OCI-LY3 (cell line): ENCODE measurements at regions not wholly inside any gene's neighbourhood (a gene's known extent, or its start where the extent isn't known, plus 50 kb on each side); places are given as distances from the start of the nearest gene placed in this dataset.
"Not testable (repeated sequence)": the region's sequence is repeated elsewhere in the genome, so short reads cannot be mapped to it uniquely, and the experiment has no call there.

ENCODE experiments used
- H2AFZ ChIP-seq: fragments of 200-600, 300-600 bp; shearing (Covaris generic); 2 replicates; pipeline ENCODE4 v1.6.0; 2014; ENCODE audit warnings: antibody characterized with exemption, low read depth, low read length
- H3K27ac ChIP-seq: fragments of 200-600, 300-600 bp; sonication (generic); 2 replicates; pipeline ENCODE4 v1.5.1; 2014; ENCODE audit warnings: mild to moderate bottlenecking, low read length, moderate library complexity, mixed read lengths
- H3K27me3 ChIP-seq: fragments of 200-600, 300-600 bp; sonication (generic); 2 replicates; pipeline ENCODE4 v1.6.1; 2014; ENCODE audit warnings: low read depth, low read length, mixed read lengths
- H3K36me3 ChIP-seq: fragments of 200-600, 300-600 bp; sonication (generic); replicated peaks from 2 replicates; pipeline ENCODE3; 2014; ENCODE audit warnings: low read depth, low read length, mixed read lengths
- H3K4me1 ChIP-seq: fragments of 300-600, 200-600 bp; sonication (generic); 2 replicates; pipeline ENCODE4 v1.6.1; 2014; ENCODE audit warnings: low read length, mixed read lengths
- H3K4me2 ChIP-seq: fragments of 200-600, 300-600 bp; sonication (generic); 2 replicates; pipeline ENCODE4 v1.6.1; 2014; ENCODE audit warnings: low read length, mixed read lengths
- H3K4me3 ChIP-seq: fragments of 300-600, 200-600 bp; sonication (generic); 2 replicates; pipeline ENCODE4 v1.5.1; 2014; ENCODE audit warnings: antibody characterized with exemption, mild to moderate bottlenecking, low read length, moderate library complexity
- H3K79me2 ChIP-seq: fragments of 300-600, 200-600 bp; shearing (Covaris generic); 2 replicates; pipeline ENCODE4 v1.6.1; 2014; ENCODE audit warnings: mild to moderate bottlenecking, low read length, mixed read lengths
- H3K9ac ChIP-seq: fragments of 300-600, 200-600 bp; shearing (Covaris generic); 2 replicates; pipeline ENCODE4 v1.6.0; 2014; ENCODE audit warnings: mild to moderate bottlenecking, low read length, moderate library complexity
- H3K9me3 ChIP-seq: fragments of 200-600, 300-600 bp; shearing (Covaris generic); 2 replicates; pipeline ENCODE4 v1.6.1; 2014; ENCODE audit warnings: low read length, mixed read lengths; ENCODE audit not compliant: insufficient read depth
- H4K20me1 ChIP-seq: fragments of 200-600, 300-600 bp; sonication (generic); 2 replicates; pipeline ENCODE4 v1.6.1; 2016; ENCODE audit warnings: low read length, mixed read lengths; ENCODE audit not compliant: insufficient read depth
- EZH2phosphoT487 ChIP-seq: fragments of 200-600 bp; shearing (Covaris generic); IDR thresholded peaks from 2 replicates; pipeline ENCODE4 v1.6.1; 2018; ENCODE audit warnings: antibody characterized with exemption, mixed run types, low read depth
- TF ChIP-seq, protein P1 (sequence below): fragments of 200-600, 300-600 bp; sonication (generic); IDR thresholded peaks from 2 replicates; pipeline ENCODE4 v1.5.1; 2014; ENCODE audit warnings: antibody characterized with exemption, low read length, low read depth

DNA sequence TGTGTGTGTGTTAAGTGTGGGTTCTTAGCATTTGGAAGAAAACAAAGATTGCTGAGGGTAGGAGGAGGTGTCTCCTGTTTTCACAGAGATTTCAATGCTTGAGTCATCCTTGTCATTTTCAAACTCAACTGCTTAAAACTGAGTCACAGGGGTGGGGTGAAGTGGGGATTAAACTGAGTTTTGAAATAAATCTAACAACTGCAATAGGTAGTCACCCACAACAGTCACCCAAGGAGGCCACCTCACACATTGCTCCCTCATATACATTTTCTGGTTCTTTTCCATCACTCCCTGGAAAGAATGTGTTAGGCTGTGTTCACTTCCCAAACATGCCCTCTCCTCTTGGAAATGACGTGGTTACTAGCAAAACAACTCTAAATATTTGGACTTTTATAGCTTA lies 187.7 kb upstream of the CMC1 start:
- Histone ChIP-seq H2AFZ (no peak overlapping the region), H3K9ac (no peak overlapping the region), H3K4me1 (peaks cover 27% of the 10 kb centered on the region), H3K4me3 (no peak overlapping the region), H3K4me2 (no peak overlapping the region), H3K79me2 (no peaks in the 10 kb centered on the region), H4K20me1 (no peaks in the 10 kb centered on the region), H3K27ac (no peak overlapping the region), H3K9me3 (no peaks in the 10 kb centered on the region), H3K36me3 (no peaks in the 10 kb centered on the region), H3K27me3 (peaks cover 4% of the 10 kb centered on the region; the same call in 1 of the 2 replicates)
- no peak for TF ChIP-seq EZH2phosphoT487
- TF ChIP-seq, protein P1, sequence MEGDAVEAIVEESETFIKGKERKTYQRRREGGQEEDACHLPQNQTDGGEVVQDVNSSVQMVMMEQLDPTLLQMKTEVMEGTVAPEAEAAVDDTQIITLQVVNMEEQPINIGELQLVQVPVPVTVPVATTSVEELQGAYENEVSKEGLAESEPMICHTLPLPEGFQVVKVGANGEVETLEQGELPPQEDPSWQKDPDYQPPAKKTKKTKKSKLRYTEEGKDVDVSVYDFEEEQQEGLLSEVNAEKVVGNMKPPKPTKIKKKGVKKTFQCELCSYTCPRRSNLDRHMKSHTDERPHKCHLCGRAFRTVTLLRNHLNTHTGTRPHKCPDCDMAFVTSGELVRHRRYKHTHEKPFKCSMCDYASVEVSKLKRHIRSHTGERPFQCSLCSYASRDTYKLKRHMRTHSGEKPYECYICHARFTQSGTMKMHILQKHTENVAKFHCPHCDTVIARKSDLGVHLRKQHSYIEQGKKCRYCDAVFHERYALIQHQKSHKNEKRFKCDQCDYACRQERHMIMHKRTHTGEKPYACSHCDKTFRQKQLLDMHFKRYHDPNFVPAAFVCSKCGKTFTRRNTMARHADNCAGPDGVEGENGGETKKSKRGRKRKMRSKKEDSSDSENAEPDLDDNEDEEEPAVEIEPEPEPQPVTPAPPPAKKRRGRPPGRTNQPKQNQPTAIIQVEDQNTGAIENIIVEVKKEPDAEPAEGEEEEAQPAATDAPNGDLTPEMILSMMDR = no peak

DNA sequence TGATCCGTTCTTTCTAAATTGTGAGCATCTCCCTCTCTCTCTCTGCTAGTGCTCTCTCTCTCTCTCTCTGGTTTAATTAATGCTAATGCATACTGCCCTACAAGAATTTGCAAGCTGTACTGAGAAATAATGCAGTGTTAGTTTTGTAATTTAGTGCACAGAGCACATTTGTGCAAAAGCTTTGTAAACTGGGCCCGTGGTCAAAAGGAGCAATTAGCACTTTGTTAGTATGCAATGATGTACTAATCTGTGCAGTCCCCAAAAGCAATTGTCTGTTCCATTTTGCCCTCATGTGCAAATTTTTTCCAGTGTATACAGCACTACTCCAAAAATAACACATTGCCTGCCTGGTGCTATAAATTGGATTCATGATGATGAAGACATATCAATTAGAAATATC lies 184.6 kb upstream of the CMC1 start:
- Histone ChIP-seq H3K79me2 (no peaks in the 10 kb centered on the region), H3K4me2 (peak overlapping the region; percentile 65), H3K36me3 (no peaks in the 10 kb centered on the region), H3K27ac (peak overlapping the region; percentile 27; the same call in 1 of the 2 replicates), H3K4me3 (peak overlapping the region; percentile 3), H2AFZ (no peak overlapping the region), H3K9me3 (no peaks in the 10 kb centered on the region), H3K4me1 (peaks cover 27% of the 10 kb centered on the region), H4K20me1 (no peaks in the 10 kb centered on the region), H3K9ac (no peak overlapping the region), H3K27me3 (peaks cover 4% of the 10 kb centered on the region; the same call in 1 of the 2 replicates)
- no peak for TF ChIP-seq EZH2phosphoT487
- TF ChIP-seq, protein P1 = no peak

DNA sequence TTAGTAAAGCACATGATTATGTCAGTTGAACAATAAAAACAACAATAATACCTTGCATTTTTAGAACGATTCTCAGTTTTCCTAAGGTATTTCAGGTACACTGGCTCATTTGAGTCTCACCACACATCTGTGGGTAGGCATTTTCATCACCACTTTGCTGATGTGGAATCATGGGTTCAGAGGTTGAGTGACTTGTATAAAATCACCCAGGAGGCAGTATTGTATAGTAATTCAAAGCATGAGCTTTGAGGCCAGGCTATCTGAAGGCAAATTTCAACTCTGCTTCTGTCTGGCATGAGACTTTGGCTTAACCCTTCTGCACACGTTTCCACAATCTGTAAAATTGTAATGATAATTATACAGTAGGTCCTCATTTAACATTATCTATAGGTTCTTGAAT lies 183.9 kb upstream of the CMC1 start:
- Histone ChIP-seq H3K4me2 (peak overlapping the region; percentile 65), H4K20me1 (no peaks in the 10 kb centered on the region), H3K27me3 (peaks cover 4% of the 10 kb centered on the region; the same call in 1 of the 2 replicates), H3K9me3 (no peaks in the 10 kb centered on the region), H3K4me1 (peaks cover 27% of the 10 kb centered on the region), H3K36me3 (no peaks in the 10 kb centered on the region), H3K9ac (peak overlapping the region; percentile 9; the same call in 1 of the 2 replicates), H3K79me2 (no peaks in the 10 kb centered on the region), H3K4me3 (peak overlapping the region; percentile 31), H2AFZ (no peak overlapping the region), H3K27ac (peak overlapping the region; percentile 14; the same call in 1 of the 2 replicates)
- TF ChIP-seq, protein P1 = peak; percentile 9; the same call in 1 of the 2 replicates
- TF ChIP-seq EZH2phosphoT487 = no peak

DNA sequence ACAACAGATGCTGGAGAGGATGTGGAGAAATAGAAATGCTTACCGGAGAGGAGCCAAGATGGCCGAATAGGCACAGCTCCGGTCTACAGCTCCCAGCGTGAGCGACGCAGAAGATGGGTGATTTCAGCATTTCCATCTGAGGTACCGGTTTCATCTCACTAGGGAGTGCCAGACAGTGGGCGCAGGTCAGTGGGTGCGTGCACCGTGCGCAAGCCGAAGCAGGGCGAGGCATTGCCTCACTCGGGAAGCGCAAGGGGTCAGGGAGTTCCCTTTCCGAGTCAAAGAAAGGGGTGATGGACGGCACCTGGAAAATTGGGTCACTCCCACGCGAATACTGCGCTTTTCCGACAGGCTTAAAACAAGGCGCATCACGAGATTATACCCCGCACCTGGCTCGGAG lies 182.2 kb upstream of the CMC1 start:
- not testable (repeated sequence) for H3K27me3 ChIP-seq, H3K4me3 ChIP-seq, H4K20me1 ChIP-seq, H3K79me2 ChIP-seq, H3K9me3 ChIP-seq, H3K9ac ChIP-seq, H3K4me2 ChIP-seq, H3K27ac ChIP-seq, H3K36me3 ChIP-seq, H2AFZ ChIP-seq
- peaks cover 27% of the 10 kb centered on the region for H3K4me1 ChIP-seq
